ENCODE measurements at regions not wholly inside any gene's neighbourhood (a gene's known extent, or its start where the extent isn't known, plus 50 kb on each side); places are given as distances from the start of the nearest gene placed in this dataset.

GRCh38 chr6:112781241-112781640 is 434.1 kb downstream of the RFPL4B start:
- no peak for ATAC-seq (ENCODE audit: low FRiP score)

DNA sequence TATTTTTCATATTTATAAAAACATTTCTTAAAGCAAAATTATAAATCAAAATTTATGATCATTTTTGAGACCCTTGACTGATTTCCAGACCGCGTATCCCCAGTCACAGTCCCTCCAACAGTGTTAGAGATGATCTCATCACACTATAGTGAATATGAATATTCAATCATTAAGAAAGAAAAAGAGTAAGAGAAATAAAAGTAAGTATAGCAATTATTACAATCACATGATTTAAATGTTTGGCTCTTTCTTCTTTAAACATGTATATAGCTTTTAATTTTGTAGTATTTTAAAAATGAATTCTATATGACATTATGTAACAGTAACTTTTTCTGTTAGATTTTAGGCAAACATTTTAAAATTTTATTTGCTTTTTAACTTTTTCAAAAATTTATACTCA is 438.3 kb downstream of the RFPL4B start:
- ATAC-seq (ENCODE audit: low FRiP score) (no peak), DNase-seq (ENCODE audit: low spot score) (no peak)
- TF ChIP-seq, protein P1, sequence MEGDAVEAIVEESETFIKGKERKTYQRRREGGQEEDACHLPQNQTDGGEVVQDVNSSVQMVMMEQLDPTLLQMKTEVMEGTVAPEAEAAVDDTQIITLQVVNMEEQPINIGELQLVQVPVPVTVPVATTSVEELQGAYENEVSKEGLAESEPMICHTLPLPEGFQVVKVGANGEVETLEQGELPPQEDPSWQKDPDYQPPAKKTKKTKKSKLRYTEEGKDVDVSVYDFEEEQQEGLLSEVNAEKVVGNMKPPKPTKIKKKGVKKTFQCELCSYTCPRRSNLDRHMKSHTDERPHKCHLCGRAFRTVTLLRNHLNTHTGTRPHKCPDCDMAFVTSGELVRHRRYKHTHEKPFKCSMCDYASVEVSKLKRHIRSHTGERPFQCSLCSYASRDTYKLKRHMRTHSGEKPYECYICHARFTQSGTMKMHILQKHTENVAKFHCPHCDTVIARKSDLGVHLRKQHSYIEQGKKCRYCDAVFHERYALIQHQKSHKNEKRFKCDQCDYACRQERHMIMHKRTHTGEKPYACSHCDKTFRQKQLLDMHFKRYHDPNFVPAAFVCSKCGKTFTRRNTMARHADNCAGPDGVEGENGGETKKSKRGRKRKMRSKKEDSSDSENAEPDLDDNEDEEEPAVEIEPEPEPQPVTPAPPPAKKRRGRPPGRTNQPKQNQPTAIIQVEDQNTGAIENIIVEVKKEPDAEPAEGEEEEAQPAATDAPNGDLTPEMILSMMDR (IDR thresholded peaks at IDR 0.05): no peak

More at GRCh38 chr6:112781241-112781640, 434.1 kb downstream of the RFPL4B start:
- no peak for DNase-seq (ENCODE audit: low spot score)
- TF ChIP-seq, protein P1 (IDR thresholded peaks at IDR 0.05): no peak

GRCh38 chr6:112786801-112787200 is 439.7 kb downstream of the RFPL4B start:
- no peak for ATAC-seq (ENCODE audit: low FRiP score)
- TF ChIP-seq, protein P1 (IDR thresholded peaks at IDR 0.05): no peak
- DNase-seq (ENCODE audit: low spot score): no peak

DNA sequence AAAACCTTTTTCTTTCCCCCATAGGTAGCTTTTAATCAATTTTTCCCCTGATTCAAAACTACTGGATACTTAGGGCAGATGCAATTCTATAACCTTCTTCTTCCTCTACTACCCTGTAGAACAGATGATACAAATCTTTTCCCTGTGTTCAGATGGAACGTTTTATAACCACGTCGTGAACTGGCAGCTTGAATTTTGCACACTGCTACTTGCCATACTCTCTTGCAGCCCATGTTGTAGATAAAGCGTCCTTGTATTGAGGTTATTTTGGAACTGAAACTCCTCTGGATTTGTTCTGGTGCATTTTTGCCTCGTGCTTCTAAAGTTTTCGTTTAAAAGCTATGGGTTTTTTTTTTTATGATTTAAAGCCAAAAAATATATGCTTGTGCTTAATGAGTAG is 440.2 kb downstream of the RFPL4B start:
- no peak for ATAC-seq (ENCODE audit: low FRiP score)
- DNase-seq (ENCODE audit: low spot score): no peak
- TF ChIP-seq, protein P1 (IDR thresholded peaks at IDR 0.05): no peak

GRCh38 chr6:112795316-112795715 is 448.2 kb downstream of the RFPL4B start:
- DNase-seq (ENCODE audit: low spot score) (no peak), ATAC-seq (ENCODE audit: low FRiP score) (no peak)
- TF ChIP-seq, protein P1 (IDR thresholded peaks at IDR 0.05): no peak

GRCh38 chr6:112796712-112797111 is 449.6 kb downstream of the RFPL4B start:
- DNase-seq (ENCODE audit: low spot score) (no peak), ATAC-seq (ENCODE audit: low FRiP score) (no peak)
- TF ChIP-seq, protein P1 (IDR thresholded peaks at IDR 0.05): no peak

GRCh38 chr6:112799889-112800288 is 452.8 kb downstream of the RFPL4B start:
- ATAC-seq (ENCODE audit: low FRiP score) (no peak), DNase-seq (ENCODE audit: low spot score) (no peak)
- TF ChIP-seq, protein P1 (IDR thresholded peaks at IDR 0.05): no peak
